GM23338 (cell line): ENCODE measurements at regions not wholly inside any gene's neighbourhood (a gene's known extent, or its start where the extent isn't known, plus 50 kb on each side); places are given as distances from the start of the nearest gene placed in this dataset.
A peak's percentile ranks its signal among the peaks of the same experiment; 100 is the strongest.

Source experiments
- ATAC-seq: fragments of 200-7000 bp; cut with Tn5 transposase; 3 replicates; pipeline ENCODE4 v1.9.1; 2020
- DNase-seq: peaks from one replicate; pipeline ENCODE4 v3.0.0-alpha.2; 2015; ENCODE audit warnings: low spot score
- H2AFZ ChIP-seq: fragments of 200-600 bp; sonication (generic); 2 replicates; pipeline ENCODE4 v1.8.0; 2016; ENCODE audit warnings: antibody characterized with exemption, mild to moderate bottlenecking, moderate library complexity
- H3F3A ChIP-seq: fragments of 200-600 bp; sonication (generic); replicated peaks from 2 replicates; pipeline ENCODE4 v1.8.0; 2017; ENCODE audit warnings: antibody characterized with exemption, mixed run types, low read depth
- H3K27ac ChIP-seq: fragments of 200-600 bp; sonication (generic); 2 replicates; pipeline ENCODE4 v1.6.1; 2016; ENCODE audit warnings: low read depth
- H3K27me3 ChIP-seq: fragments of 200-600 bp; sonication (generic); 2 replicates; pipeline ENCODE4 v1.8.0; 2016; ENCODE audit warnings: mild to moderate bottlenecking, mixed run types, moderate library complexity; ENCODE audit not compliant: insufficient read depth
- H3K36me3 ChIP-seq: fragments of 200-600 bp; sonication (generic); 2 replicates; pipeline ENCODE4 v1.8.0; 2016; ENCODE audit warnings: mild to moderate bottlenecking; ENCODE audit not compliant: insufficient read depth
- H3K4me1 ChIP-seq: fragments of 200-600 bp; sonication (generic); 2 replicates; pipeline ENCODE4 v1.8.0; 2016; ENCODE audit warnings: mild to moderate bottlenecking, moderate library complexity; ENCODE audit not compliant: insufficient read depth
- H3K4me2 ChIP-seq: fragments of 200-600 bp; sonication (generic); 2 replicates; pipeline ENCODE4 v1.7.1; 2017; ENCODE audit warnings: mixed run types
- H3K4me3 ChIP-seq: fragments of 200-600 bp; sonication (generic); 2 replicates; pipeline ENCODE4 v1.6.1; 2016; ENCODE audit warnings: mixed run types
- H3K79me2 ChIP-seq: fragments of 200-600 bp; sonication (generic); replicated peaks from 2 replicates; pipeline ENCODE4 v1.8.0; 2017; ENCODE audit warnings: mild to moderate bottlenecking; ENCODE audit not compliant: insufficient read depth
- H3K9me2 ChIP-seq: fragments of 200-600 bp; sonication (generic); 2 replicates; pipeline ENCODE4 v1.8.0; 2017; ENCODE audit not compliant: insufficient read depth
- H4K20me1 ChIP-seq: fragments of 200-600 bp; sonication (generic); replicated peaks from 2 replicates; pipeline ENCODE4 v1.8.0; 2017; ENCODE audit warnings: mild to moderate bottlenecking; ENCODE audit not compliant: insufficient read depth
- H3K27ac Mint-ChIP-seq: 2 replicates; pipeline ENCODE4 v1.8.0; 2020; ENCODE audit warnings: inconsistent platforms, mild to moderate bottlenecking, moderate library complexity, mixed read lengths
- H3K27me3 Mint-ChIP-seq: 3 replicates; pipeline ENCODE4 v1.8.0; 2022; ENCODE audit warnings: low read depth, mild to moderate bottlenecking, moderate library complexity, mixed read lengths, inconsistent platforms; ENCODE audit not compliant: insufficient read depth, poor library complexity
- H3K36me3 Mint-ChIP-seq: 3 replicates; pipeline ENCODE4 v1.8.0; 2021; ENCODE audit warnings: low read depth, mild to moderate bottlenecking, inconsistent platforms, moderate library complexity, mixed read lengths
- H3K4me1 Mint-ChIP-seq: 3 replicates; pipeline ENCODE4 v1.8.0; 2020; ENCODE audit warnings: mild to moderate bottlenecking, inconsistent platforms, mixed read lengths
- H3K4me3 Mint-ChIP-seq: 3 replicates; pipeline ENCODE4 v1.8.0; 2021; ENCODE audit warnings: moderate library complexity, mild to moderate bottlenecking, inconsistent platforms, mixed read lengths
- H3K9me3 Mint-ChIP-seq: 3 replicates; pipeline ENCODE4 v1.8.0; 2020; ENCODE audit warnings: moderate library complexity, mild to moderate bottlenecking, inconsistent platforms, mixed read lengths
- CREB1 ChIP-seq: fragments of 250-450 bp; sonication (Bioruptor Pico); IDR thresholded peaks from 2 replicates; pipeline ENCODE4 v1.5.0; 2020; ENCODE audit warnings: low read depth, mild to moderate bottlenecking, moderate library complexity
- EZH2 ChIP-seq: fragments of 200-600 bp; sonication (generic); IDR thresholded peaks from one replicate; pipeline ENCODE4 v1.8.0; 2017; ENCODE audit warnings: antibody characterized with exemption, mild to moderate bottlenecking, low read depth; ENCODE audit not compliant: unreplicated experiment
- EZH2phosphoT487 ChIP-seq: fragments of 200-600 bp; sonication (generic); IDR thresholded peaks from one replicate; pipeline ENCODE4 v1.8.1; 2018; ENCODE audit warnings: antibody characterized with exemption; ENCODE audit not compliant: unreplicated experiment
- JUNB ChIP-seq: IDR thresholded peaks from one replicate; pipeline ENCODE4 v1.6.1; 2016; ENCODE audit warnings: antibody characterized with exemption; ENCODE audit not compliant: unreplicated experiment
- NANOG ChIP-seq: IDR thresholded peaks from 2 replicates; pipeline ENCODE4 v1.6.1; 2016; ENCODE audit warnings: antibody characterized with exemption, borderline replicate concordance
- POLR2AphosphoS5 ChIP-seq: IDR thresholded peaks from 2 replicates; pipeline ENCODE4 v1.6.1; 2016; ENCODE audit warnings: antibody characterized with exemption, low read depth
- STAT1 ChIP-seq: IDR thresholded peaks from one replicate; pipeline ENCODE4 v1.6.1; 2016; ENCODE audit warnings: antibody characterized with exemption; ENCODE audit not compliant: unreplicated experiment
- ZNF114 ChIP-seq: fragments of 250-450 bp; sonication (Bioruptor Pico); IDR thresholded peaks from 2 replicates; pipeline ENCODE4 v1.5.0; 2020; ENCODE audit warnings: mild to moderate bottlenecking, moderate library complexity
- ZNF331 ChIP-seq: fragments of 250-450 bp; sonication (Bioruptor Pico); IDR thresholded peaks from 2 replicates; pipeline ENCODE4 v1.5.0; 2020; ENCODE audit warnings: low read depth, mild to moderate bottlenecking, moderate library complexity
- TF ChIP-seq, protein P1 (sequence below): IDR thresholded peaks from 2 replicates; pipeline ENCODE4 v1.6.1; 2016; ENCODE audit warnings: antibody characterized with exemption
- TF ChIP-seq, protein P2 (sequence below): fragments of 250-450 bp; sonication (Bioruptor Pico); IDR thresholded peaks from 2 replicates; pipeline ENCODE4 v1.5.0; 2020; ENCODE audit warnings: mild to moderate bottlenecking, moderate library complexity
- TF ChIP-seq, protein P3 (sequence below): IDR thresholded peaks from one replicate; pipeline ENCODE4 v1.6.1; 2018; ENCODE audit warnings: antibody characterized with exemption; ENCODE audit not compliant: unreplicated experiment
- TF ChIP-seq, protein P4 (sequence below), 2 experiments: fragments of 200-600 bp in 1 of 2; sonication (generic) in 1 of 2; conservative IDR thresholded peaks; 2 replicates each; pipeline versions ENCODE4 v1.5.1 to v1.6.1; 2016 to 2017; ENCODE audit warnings: antibody characterized with exemption in 2 of 2, low read depth in 2 of 2, mild to moderate bottlenecking in 2 of 2, moderate library complexity in 1 of 2

DNA sequence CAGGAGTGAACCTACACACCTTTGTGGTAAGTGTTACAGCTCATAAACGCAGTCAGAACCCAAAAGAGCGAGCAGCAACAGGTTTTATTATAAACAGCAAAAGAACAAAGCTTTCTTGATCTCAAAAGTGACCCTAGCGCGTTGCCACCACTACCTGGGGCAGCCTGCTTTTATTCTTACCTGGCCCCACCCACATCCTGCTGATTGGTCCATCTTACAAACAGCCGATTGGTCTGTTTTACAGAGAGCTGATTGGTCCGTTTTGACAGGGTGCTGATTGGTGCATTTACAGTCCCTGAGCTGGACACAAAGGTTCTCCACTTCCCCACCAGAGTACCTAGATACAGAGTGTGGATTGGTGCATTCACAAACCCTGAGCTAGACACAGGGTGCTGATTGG lies 143.1 kb downstream of the ARRDC4 start:
- Histone ChIP-seq H3K9me2 (no peaks in the 10 kb centered on the region), H3F3A (no peaks in the 10 kb centered on the region), H3K4me1 (no peaks in the 10 kb centered on the region), H4K20me1 (no peaks in the 10 kb centered on the region), H2AFZ (0 out of 2 replicates have a peak overlapping the region, but pooled peaks have one; percentile 23), H3K79me2 (no peaks in the 10 kb centered on the region), H3K4me2 (no peak overlapping the region), H3K27me3 (no peaks in the 10 kb centered on the region), H3K27ac (no peak overlapping the region), H3K4me3 (no peak overlapping the region), H3K36me3 (no peaks in the 10 kb centered on the region)
- H3K4me1 Mint-ChIP-seq: no peaks in the 10 kb centered on the region
- no peak for DNase-seq
- TF ChIP-seq EZH2: no peak
- no peak for TF ChIP-seq STAT1
- no peak for TF ChIP-seq JUNB
- TF ChIP-seq CREB1: no peak
- no peak for TF ChIP-seq NANOG
- TF ChIP-seq, protein P1, sequence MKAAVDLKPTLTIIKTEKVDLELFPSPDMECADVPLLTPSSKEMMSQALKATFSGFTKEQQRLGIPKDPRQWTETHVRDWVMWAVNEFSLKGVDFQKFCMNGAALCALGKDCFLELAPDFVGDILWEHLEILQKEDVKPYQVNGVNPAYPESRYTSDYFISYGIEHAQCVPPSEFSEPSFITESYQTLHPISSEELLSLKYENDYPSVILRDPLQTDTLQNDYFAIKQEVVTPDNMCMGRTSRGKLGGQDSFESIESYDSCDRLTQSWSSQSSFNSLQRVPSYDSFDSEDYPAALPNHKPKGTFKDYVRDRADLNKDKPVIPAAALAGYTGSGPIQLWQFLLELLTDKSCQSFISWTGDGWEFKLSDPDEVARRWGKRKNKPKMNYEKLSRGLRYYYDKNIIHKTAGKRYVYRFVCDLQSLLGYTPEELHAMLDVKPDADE: no peak
- TF ChIP-seq, protein P2, sequence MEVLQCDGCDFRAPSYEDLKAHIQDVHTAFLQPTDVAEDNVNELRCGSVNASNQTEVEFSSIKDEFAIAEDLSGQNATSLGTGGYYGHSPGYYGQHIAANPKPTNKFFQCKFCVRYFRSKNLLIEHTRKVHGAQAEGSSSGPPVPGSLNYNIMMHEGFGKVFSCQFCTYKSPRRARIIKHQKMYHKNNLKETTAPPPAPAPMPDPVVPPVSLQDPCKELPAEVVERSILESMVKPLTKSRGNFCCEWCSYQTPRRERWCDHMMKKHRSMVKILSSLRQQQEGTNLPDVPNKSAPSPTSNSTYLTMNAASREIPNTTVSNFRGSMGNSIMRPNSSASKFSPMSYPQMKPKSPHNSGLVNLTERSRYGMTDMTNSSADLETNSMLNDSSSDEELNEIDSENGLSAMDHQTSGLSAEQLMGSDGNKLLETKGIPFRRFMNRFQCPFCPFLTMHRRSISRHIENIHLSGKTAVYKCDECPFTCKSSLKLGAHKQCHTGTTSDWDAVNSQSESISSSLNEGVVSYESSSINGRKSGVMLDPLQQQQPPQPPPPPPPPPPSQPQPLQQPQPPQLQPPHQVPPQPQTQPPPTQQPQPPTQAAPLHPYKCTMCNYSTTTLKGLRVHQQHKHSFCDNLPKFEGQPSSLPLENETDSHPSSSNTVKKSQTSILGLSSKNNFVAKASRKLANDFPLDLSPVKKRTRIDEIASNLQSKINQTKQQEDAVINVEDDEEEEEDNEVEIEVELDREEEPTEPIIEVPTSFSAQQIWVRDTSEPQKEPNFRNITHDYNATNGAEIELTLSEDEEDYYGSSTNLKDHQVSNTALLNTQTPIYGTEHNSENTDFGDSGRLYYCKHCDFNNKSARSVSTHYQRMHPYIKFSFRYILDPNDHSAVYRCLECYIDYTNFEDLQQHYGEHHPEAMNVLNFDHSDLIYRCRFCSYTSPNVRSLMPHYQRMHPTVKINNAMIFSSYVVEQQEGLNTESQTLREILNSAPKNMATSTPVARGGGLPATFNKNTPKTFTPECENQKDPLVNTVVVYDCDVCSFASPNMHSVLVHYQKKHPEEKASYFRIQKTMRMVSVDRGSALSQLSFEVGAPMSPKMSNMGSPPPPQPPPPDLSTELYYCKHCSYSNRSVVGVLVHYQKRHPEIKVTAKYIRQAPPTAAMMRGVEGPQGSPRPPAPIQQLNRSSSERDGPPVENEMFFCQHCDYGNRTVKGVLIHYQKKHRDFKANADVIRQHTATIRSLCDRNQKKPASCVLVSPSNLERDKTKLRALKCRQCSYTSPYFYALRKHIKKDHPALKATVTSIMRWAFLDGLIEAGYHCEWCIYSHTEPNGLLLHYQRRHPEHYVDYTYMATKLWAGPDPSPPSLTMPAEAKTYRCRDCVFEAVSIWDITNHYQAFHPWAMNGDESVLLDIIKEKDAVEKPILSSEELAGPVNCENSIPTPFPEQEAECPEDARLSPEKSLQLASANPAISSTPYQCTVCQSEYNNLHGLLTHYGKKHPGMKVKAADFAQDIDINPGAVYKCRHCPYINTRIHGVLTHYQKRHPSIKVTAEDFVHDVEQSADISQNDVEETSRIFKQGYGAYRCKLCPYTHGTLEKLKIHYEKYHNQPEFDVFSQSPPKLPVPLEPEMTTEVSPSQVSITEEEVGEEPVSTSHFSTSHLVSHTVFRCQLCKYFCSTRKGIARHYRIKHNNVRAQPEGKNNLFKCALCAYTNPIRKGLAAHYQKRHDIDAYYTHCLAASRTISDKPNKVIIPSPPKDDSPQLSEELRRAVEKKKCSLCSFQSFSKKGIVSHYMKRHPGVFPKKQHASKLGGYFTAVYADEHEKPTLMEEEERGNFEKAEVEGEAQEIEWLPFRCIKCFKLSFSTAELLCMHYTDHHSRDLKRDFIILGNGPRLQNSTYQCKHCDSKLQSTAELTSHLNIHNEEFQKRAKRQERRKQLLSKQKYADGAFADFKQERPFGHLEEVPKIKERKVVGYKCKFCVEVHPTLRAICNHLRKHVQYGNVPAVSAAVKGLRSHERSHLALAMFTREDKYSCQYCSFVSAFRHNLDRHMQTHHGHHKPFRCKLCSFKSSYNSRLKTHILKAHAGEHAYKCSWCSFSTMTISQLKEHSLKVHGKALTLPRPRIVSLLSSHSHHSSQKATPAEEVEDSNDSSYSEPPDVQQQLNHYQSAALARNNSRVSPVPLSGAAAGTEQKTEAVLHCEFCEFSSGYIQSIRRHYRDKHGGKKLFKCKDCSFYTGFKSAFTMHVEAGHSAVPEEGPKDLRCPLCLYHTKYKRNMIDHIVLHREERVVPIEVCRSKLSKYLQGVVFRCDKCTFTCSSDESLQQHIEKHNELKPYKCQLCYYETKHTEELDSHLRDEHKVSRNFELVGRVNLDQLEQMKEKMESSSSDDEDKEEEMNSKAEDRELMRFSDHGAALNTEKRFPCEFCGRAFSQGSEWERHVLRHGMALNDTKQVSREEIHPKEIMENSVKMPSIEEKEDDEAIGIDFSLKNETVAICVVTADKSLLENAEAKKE: no peak
- TF ChIP-seq ZNF114 (CRISPR knock-in tag): no peak
- TF ChIP-seq EZH2phosphoT487: no peak
- TF ChIP-seq, protein P3, sequence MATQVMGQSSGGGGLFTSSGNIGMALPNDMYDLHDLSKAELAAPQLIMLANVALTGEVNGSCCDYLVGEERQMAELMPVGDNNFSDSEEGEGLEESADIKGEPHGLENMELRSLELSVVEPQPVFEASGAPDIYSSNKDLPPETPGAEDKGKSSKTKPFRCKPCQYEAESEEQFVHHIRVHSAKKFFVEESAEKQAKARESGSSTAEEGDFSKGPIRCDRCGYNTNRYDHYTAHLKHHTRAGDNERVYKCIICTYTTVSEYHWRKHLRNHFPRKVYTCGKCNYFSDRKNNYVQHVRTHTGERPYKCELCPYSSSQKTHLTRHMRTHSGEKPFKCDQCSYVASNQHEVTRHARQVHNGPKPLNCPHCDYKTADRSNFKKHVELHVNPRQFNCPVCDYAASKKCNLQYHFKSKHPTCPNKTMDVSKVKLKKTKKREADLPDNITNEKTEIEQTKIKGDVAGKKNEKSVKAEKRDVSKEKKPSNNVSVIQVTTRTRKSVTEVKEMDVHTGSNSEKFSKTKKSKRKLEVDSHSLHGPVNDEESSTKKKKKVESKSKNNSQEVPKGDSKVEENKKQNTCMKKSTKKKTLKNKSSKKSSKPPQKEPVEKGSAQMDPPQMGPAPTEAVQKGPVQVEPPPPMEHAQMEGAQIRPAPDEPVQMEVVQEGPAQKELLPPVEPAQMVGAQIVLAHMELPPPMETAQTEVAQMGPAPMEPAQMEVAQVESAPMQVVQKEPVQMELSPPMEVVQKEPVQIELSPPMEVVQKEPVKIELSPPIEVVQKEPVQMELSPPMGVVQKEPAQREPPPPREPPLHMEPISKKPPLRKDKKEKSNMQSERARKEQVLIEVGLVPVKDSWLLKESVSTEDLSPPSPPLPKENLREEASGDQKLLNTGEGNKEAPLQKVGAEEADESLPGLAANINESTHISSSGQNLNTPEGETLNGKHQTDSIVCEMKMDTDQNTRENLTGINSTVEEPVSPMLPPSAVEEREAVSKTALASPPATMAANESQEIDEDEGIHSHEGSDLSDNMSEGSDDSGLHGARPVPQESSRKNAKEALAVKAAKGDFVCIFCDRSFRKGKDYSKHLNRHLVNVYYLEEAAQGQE: no peak
- no peak for TF ChIP-seq ZNF331 (CRISPR knock-in tag)
- no peak for TF ChIP-seq POLR2AphosphoS5
- TF ChIP-seq, protein P4, sequence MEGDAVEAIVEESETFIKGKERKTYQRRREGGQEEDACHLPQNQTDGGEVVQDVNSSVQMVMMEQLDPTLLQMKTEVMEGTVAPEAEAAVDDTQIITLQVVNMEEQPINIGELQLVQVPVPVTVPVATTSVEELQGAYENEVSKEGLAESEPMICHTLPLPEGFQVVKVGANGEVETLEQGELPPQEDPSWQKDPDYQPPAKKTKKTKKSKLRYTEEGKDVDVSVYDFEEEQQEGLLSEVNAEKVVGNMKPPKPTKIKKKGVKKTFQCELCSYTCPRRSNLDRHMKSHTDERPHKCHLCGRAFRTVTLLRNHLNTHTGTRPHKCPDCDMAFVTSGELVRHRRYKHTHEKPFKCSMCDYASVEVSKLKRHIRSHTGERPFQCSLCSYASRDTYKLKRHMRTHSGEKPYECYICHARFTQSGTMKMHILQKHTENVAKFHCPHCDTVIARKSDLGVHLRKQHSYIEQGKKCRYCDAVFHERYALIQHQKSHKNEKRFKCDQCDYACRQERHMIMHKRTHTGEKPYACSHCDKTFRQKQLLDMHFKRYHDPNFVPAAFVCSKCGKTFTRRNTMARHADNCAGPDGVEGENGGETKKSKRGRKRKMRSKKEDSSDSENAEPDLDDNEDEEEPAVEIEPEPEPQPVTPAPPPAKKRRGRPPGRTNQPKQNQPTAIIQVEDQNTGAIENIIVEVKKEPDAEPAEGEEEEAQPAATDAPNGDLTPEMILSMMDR (conservative IDR thresholded peaks at IDR 0.05; ENCODE audit: low read depth in 2 of 2): no peak
- peaks cover 2% of the 10 kb centered on the region for H3K27me3 Mint-ChIP-seq
- no peak overlapping the region for H3K27ac Mint-ChIP-seq
- ATAC-seq: no peak
- H3K4me3 Mint-ChIP-seq: no peak overlapping the region
- no peaks in the 10 kb centered on the region for H3K9me3 Mint-ChIP-seq
- no peaks in the 10 kb centered on the region for H3K36me3 Mint-ChIP-seq
